Stimulated activated naive CD8-positive, alpha-beta T cell treated with anti-CD3 and anti-CD28 coated beads, Interleukin-15, Interleukin-2, amounts not matched to agents 100 U/mL and 50 U/mL, for 24 hours (primary cell): ENCODE measurements at regions not wholly inside any gene's neighbourhood (a gene's known extent, or its start where the extent isn't known, plus 50 kb on each side); places are given as distances from the start of the nearest gene placed in this dataset.
"Not testable (repeated sequence)": the region's sequence is repeated elsewhere in the genome, so short reads cannot be mapped to it uniquely, and the experiment has no call there.

Experiments used
- ATAC-seq: fragments of 150-1000 bp; cut with Tn5 transposase; one replicate; pipeline ENCODE4 v1.10.0; 2021
- DNase-seq: peaks from one replicate; pipeline ENCODE4 v3.0.0; 2021

DNA sequence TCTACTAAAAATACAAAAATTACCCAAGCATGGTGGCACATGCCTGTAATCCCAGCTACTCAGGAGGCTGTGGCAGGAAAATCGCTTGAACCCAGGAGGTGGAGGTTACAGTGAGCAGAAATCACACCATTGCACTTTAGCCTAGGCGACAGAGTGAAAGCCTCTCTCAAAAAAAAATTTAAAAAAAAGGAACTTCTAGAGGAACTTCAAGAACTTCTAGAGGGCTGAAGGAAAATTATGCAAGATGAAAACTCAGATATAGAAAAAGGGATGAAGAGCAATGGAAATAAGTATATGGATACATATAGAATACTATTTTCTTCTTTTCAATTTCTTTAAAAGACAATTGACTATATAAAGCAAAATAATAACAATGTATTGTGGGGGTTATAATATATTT lies 51.2 kb upstream of the PRR5 start:
- ATAC-seq (no peak), DNase-seq (no peak)

DNA sequence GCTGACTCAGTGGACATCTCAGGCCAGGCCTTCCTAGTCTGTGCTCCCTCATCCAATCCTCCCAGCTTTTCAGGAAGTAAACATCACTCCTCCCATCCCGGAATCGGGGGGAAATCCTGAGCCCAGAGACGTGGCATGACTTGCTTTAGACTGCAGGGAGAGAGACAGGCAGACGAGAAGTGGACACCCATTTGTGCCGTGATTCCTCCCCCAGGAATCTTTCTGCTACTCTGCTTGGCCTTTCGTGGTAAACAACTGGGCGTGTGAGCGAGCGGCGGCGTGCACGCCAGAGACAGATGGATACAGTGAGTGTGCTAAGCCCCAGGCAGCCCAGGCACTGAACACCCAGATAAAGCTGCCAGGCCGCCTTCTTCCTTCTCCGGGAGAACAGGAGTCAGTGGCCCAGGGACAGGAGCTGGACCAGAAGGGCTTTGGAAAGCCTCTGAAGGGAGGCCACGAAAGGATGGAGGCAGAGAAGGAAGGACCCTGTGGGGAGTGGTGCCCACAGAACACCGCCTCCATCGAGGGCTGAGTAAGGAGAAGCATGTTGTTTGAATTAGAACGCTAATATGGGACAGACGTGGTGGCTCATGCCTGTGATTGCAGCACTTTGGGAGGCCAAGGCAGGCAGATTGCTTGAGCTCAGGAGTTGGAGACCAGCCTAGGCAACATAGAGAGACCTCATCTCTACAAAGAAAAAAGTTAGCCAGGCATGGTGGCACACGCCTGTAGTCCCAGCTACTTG lies 53.0 kb upstream of the PRR5 start:
- no peak for ATAC-seq
- no peak for DNase-seq

DNA sequence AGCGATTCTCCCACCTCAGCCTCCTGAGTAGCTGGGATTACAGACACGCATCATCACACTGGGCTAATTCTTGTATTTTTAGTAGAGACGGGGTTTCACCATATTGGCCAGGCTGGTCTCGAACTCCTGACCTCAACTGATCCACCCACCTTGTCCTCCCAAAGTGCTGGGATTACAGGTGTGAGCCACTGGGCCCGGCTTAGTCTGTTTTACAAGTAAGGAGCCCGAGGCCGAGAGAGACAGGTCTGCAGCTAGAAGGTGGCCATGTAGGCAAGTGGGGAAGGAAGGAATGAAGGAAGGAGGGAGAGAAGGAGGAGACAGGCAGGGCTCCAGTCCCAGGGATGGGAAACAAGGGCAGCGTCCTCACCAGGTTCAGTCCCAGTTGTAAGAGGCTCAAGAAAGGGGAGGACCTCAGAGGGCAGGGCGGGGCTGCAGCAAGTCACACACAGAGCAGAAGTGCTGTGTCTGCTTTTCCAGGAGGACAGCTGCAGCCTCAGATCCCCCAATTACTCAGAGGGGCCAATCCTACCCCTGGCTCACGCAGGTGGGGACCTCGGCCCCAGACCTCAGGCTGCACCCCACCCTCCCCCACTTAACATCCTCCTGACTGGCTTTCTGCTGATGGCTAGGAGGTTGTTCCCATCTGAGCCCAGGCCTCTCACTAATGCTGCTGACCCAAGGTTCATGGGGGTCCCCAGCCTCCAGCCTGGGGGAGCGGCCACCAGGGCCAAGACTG lies 53.8 kb upstream of the PRR5 start:
- no peak for DNase-seq
- no peak for ATAC-seq

DNA sequence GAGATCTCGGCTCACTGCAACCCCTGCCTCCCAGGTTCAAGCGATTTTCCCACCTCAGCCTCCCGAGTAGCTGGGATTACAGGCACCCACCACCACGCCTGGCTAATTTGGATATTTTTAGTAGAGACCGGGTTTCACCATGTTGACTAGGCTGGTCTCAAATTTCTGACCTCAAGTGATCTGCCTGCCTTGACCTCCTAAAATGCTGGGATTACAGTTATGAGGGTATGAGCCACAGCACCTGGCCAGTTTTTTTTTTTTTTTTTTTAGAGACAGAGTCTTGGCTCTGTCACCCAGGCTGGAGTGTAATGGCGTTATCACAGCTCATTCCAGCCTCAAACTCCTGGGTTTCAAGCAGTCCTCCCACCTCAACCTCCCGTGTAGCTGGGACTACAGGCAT lies 54.9 kb upstream of the PRR5 start:
- DNase-seq (no peak), ATAC-seq (no peak)

DNA sequence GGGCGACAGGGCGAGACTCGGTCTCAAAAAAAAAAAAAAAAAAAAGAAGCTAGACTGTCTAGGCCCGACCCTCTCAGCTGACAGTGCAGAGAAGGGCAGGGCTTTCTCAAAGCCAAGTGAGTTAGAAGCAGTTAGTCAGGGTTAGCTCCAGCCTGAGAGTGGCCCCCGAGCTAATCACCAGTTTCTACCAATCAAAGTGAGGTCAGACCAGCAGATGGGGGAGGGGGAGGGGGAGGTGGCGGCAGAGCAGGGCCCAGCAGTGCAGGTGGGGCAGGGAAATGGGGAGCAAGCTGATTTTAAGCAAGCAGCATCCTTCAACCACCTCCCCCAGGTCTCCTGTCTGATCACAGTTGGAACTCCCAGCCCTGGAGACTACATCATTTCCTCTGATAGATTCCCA lies 55.3 kb upstream of the PRR5 start:
- DNase-seq (no peak), ATAC-seq (no peak)

DNA sequence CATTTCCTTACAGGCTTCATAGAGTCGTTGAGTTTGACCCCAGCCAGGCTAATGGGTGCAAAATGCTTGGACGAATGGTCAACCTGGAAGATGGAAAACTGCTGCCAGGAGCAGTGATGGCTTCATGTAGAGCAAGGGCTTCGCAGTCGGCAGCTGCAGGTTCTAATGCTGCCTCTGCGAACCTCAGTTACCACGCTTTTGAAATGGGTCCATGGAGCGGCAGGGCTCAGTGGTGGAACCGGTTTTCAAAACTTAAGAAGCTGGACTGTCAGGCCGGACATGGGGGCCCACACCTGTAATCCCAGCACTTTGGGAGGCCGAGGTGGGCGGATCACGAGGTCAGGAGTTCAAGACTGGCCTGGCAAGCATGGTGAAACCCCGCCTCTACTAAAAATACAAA lies 55.9 kb upstream of the PRR5 start:
- no peak for ATAC-seq

DNA sequence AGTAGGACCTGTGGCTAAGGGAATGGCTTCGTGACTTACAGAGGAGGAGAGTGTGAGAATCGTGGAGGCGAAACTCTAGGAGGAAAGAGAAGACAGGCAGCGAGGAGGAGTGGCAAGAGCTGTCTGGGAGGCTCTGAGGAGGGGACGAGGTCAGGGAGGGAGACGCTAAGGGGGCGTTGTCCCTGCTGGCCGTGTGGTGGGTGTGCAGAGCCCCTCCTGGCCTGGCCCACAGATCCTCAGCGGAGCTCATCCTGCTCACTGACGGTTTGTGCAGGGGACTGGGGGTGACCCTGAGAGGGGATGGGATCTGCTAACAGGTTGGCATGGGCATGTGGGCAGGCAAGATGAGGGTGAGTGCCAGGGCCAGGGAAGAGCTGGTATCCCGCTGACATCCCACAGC lies 56.5 kb upstream of the PRR5 start:
- DNase-seq (no peak), ATAC-seq (no peak)

More for the DNA sequence above, 55.9 kb upstream of the PRR5 start:
- no peak for DNase-seq

DNA sequence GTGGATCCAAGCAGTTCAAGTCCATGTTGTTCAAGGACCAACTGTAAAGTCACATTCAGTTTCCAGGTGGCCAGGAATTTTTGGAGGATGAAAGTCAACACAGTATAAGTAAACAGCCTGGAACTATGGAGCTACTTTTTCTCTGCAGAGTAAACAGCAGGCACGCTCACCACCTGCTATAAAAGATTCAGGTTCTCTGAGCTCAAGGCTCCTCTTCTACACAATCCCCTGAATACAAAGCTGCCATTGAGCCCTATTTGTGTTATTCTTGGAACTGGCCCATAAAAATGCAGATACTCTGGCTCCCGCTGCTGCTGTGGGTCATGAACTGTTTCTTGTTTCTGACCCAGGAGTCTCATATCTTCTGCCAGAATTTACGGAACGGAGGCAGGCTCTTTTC lies 56.9 kb upstream of the PRR5 start:
- DNase-seq, result no peak
- ATAC-seq, result no peak

DNA sequence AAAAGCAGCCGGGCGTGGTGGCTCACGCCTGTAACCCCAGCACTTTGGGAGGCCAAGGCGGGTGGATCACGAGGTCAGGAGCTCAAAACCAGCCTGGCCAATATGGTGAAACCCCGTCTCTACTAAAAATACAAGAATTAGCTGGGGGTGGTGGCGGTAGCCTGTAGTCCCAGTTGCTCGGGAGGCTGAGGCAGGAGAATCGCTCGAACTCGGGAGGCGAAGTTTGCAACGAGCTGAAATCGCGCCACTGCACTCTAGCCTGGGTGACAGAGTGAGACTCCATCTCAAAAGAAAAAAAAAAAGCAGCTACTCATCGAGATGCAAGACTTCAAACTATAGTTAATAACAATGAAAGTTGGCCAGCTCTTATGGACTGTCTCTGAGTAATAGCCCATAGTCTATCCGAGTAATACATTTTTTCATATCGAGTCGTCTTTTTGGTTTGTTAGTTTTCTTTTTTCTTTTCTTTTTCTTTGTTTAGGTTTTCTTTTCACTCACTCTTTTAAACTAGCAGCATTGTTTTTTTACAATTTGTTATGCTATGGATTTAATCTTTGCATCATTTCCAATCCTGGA lies 58.4 kb upstream of the PRR5 start:
- DNase-seq, ATAC-seq: not testable (repeated sequence)

DNA sequence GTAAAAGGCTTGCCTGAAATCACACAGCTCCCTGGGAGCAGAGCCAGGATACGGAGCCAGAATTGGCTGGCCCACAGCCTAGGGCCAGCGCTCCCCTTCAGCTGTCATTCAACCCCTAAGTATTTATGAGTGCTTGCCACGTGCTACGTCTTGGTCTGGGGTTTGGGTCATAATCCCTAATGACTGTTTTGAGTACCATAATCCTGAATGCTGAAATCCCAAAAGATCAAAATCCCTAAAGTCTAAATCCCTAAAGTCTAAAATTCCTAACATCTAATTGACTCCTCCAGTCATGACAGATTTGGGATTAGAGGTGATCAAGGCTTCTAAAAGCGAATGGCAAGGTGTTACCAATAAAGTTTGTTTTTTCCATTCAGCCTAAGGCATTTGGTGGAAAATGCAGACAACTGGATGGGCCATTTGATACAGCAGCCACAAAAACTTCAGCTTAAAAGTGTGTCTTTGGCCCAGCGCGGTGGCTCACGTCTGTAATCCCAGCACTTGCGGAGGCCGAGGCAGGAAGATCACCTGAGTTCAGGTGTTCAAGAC lies 59.8 kb upstream of the PRR5 start:
- DNase-seq, result no peak
- ATAC-seq, result no peak

DNA sequence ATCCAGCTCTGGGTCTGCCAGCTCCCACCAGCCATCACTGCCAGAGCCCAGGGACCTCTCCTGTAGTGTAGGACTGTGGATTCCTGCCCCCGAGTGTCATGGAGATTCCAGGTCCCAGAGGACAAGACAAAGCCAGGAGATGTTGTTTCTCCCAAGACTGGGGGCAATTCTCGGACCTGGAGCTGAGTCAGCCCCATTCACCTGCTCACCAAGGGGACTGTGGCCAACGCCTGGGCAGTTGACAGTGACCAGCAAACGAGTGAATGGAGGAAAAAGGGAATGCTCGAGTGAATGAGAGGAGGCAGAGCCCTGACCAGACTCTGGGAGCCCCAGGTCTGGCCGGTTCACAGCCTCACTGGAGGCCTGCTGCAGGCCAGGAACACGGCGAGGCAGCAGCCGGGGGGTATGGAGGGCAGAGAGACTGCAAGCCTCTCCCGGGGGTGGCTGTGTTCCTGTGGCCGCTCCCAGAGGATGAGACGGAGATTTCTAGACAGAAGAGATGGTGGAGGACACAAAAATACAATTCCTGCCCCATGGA lies 61.3 kb upstream of the PRR5 start:
- ATAC-seq (no peak), DNase-seq (no peak)

DNA sequence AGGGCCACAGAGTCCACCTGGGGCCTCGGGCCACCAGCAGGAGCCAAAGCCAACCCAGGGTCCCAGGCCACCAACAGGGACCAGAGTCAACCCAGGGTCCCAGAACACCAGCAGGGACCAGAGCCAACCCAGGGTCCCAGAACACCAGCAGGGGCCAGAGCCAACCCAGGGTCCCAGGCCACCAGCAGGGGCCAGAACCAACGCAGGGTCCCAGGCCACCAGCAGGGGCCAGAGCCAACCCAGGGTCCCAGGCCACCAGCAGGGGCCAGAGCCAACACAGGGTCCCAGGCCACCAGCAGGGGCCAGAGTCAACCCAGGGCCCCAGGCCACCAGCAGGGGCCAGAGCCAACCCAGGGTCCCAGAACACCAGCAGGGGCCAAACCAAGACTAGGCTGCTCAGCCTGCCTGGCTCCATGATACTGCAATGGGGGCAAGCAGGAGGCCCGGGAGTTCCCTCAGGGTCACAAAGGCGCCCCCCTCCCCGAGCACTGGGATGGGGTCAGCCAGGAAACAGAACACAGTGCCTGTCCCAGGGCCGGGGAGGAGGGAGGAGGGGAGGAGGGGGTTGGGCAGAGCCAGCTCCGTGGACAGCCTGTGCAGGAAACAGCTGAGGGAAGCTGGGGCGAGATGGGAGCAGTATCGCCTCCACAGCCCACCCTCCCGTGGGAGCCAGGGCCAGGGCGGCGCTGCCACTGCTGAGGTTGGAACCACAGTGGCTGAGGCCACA lies 62.0 kb upstream of the PRR5 start:
- no peak for ATAC-seq
- no peak for DNase-seq

DNA sequence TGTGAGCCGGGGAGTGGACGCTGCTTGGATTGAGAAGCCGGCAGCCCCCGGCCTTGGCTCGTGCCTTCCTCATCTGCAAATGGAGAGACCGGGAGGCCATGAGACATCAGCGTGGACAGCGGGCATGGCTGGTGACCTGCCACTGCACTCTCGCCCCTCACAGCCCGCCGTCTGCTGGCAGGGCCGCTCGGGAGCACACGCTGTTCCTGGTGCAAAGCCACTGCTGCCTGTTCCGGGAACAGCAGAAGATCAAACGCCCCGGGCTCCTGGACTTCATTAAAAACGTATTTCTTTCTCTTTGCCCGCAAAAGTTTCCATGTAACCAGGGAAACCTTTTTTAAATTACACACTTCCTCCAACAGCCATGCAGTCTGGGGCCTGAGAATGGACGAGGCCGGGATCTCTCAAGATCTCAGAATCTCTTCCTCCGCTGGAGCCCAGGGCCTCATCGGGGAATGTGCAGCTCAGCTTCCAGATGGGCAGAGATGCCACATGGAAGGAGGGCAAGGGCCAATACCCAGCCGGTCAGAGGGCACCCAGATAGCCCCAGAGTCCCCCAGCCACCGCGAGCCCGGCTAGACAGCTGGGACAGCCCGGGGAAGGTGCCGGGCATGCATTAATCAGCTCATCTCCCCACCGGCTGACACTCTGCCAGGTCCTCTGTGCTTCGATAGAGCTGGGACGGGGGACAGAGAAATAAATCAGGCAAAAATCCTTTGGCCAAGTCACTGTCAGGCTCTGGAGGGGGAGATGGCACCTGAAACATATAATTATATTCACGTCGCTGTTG lies 62.8 kb upstream of the PRR5 start:
- no peak for DNase-seq
- ATAC-seq, result no peak

DNA sequence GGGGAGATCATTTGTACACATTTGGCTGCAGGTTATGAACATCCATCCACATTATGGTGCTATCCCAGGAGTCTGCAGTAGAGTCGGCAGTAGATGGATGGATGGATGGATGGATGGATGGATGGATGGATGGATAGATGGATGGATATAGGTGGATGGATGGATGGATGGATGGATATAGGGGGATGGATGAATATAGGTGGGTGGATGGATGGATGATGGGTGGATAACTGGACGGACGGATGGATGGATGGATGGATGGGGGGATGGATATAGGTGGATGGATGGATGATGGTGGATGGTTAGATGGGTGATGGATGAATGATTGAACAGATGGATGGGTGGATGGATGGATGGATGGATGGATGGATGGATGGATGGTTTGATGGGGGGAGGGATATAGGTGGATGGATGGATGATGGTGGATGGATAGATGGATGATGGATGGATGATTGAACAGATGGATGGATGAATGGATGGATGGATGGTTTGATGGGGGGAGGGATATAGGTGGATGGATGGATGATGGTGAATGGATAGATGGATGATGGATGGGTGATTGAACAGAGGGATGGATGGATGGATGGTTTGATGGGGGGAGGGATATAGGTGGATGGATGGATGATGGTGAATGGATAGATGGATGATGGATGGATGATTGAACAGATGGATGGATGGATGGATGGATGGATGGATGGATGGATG lies 65.3 kb upstream of the PRR5 start:
- DNase-seq, ATAC-seq: not testable (repeated sequence)

DNA sequence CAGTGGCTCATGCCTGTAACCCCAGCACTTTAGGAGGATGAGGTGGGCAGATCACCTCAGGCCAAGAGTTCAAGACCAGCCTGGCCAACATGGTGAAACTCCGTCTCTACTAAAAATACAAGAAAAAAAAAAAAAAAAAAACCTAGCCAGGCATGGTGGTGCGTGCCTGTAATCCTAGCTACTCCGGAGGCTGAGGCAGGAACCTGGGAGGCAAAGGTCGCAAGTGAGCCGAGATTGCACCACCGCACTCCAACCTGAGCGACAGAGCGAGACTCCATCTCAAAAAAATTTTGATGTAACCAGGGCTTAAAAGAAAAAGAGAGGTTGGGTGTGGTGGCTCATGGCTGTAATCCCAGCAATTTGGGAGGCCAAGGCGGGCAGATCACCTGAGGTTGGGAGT lies 66.4 kb upstream of the PRR5 start:
- ATAC-seq, DNase-seq: not testable (repeated sequence)

DNA sequence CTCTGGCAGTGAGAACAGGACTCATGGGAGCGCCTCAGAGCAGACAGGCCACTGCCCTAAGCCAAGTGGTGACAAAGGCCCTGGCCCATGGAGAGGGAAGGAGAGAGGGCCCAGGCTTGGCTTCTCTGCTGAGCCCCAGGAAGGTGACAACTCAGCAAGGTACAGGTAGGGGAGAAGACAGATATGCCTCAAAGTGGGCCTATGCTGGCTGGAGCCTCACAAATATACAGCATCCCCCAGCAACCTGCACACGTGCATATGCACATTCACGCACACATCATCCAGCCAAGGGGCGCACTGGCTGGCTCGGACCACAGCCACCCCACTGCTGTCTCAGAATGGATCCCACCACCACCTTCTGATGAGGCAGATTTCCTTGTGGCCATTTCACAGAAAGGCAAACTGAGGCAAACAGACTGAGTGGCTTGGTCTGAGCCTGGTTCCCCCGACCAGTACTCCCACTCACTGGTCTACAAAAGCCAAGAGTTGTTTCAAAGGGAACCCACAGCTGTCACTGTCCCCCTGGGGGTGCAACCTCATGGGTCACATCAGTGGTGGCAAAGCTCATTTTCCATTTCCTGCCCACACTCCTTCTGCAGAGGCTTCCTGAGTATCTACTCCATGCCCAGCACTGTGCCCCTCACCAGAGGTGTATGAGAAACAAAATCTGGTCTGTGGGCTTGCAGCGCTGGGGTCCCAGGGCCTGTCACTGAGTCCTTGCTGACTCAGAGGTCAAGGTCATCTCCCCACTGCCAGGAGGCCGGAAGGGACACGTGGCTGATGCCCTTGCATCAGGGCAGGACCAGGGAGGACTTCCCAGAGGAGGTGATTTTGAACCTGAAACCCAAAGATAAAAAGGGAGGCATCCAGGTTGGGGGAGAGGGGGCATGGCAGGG lies 67.3 kb upstream of the PRR5 start:
- ATAC-seq (no peak), DNase-seq (no peak)

DNA sequence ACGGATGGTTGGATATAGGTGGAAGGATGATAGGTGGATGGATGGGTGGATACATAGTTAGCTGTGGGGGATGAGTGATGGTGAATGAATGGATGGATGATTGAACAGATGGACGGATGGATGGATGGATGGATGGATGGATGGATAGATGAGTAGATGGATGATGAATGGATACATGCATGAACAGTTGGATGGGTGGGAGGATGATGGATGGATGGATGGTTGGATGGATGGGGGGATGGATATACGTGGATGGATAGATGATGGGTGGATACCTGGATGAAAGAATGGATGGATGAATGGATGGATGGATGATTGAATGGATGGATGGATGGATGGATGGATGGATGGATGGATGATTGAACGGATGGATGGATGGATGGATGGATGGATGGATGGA lies 68.4 kb upstream of the PRR5 start:
- DNase-seq, result no peak
- ATAC-seq, result no peak

DNA sequence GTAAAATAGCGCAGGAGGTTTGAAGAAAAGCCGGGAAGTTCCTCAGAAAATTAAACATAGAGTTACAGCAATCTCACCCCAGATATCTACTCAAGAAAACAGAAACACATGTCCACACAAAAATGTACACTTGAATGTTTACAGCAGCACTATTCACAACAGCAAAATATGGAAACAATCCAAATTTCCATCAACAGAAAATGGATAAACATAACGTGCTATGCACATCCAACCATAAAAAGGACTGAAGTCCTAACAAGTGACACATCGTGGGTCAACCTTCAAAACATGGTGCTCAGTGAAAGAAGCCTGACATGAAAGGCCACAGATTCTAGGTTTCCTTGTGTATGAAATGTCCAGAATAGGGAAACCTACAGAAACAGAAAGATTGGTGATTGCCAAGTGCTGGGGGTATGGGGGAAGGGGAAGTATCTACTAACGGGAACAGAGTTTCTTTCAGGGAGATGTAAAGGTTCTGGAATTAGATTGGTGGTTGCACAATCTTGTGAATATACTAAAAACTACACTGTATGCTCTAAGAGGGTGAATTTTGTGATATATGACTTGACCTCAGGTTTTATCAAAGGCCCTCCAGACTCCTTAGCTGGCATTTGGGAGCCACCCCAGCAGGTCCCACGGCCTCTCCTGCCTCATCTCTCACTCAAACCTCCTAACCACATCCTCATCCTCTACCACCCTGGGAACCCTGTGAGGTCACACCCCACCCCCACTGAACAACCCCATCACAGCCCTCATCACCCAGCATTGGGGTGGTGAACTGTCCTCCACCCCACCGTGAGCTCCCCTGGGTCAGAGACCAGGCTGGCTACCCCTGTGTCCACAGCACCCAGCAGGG lies 69.2 kb upstream of the PRR5 start:
- ATAC-seq (peak; percentile 43), DNase-seq (peak; percentile 43)

DNA sequence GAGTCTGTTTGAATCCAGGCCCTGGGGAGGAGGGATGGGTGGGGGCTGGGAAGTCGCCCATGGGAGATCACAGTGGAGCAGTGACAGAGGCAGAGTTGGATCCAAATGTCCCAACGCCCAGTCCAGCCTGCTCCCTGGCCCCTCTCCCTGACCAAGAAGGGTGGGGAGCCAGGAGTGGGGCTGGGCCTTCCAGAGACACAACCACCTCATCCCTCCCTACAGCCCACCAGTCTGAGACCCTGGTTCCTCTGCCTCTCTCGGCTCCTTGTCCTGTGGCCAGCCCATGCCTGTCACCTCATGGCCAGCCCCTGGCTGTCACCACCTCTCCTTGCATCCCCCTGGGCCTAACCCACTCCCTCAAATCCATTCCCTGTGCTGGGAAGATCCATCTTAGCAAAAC lies 71.2 kb upstream of the PRR5 start:
- ATAC-seq (no peak), DNase-seq (no peak)
